Right lobe of liver (tissue), 6 donors: ENCODE measurements at regions not wholly inside any gene's neighbourhood (a gene's known extent, or its start where the extent isn't known, plus 50 kb on each side); places are given as distances from the start of the nearest gene placed in this dataset.

ENCODE experiments used
- ATAC-seq, 4 donors: fragments of 200-7000 bp; cut with Tn5 transposase; one replicate each; pipeline ENCODE4 v1.9.1; 2020; ENCODE audit warnings: mild to moderate bottlenecking in 4 of 4, moderate library complexity in 4 of 4
- DNase-seq, 3 donors: peaks; one replicate each; pipeline ENCODE4 v3.0.0-alpha.2; 2020
- H3K27ac ChIP-seq, 3 donors: fragments of 200-600 bp; one replicate each; pipeline ENCODE4 v1.8.0; 2022
- H3K27me3 ChIP-seq, 2 donors: fragments of 200-600 bp; one replicate each; pipeline ENCODE4 v1.8.0; 2022
- H3K36me3 ChIP-seq, 4 donors: fragments of 200-600 bp; sonication (generic) in 1 of 4; one replicate each; pipeline versions ENCODE4 v1.5.1 to v1.8.0; 2017 to 2022; ENCODE audit warnings: control low read depth in 1 of 4
- H3K4me1 ChIP-seq, 4 donors: fragments of 200-600 bp; sonication (generic) in 1 of 4; one replicate each; pipeline versions ENCODE4 v1.5.1 to v1.8.0; 2017 to 2022; ENCODE audit warnings: control low read depth in 1 of 4
- H3K4me3 ChIP-seq, 3 donors: fragments of 200-600 bp; one replicate each; pipeline ENCODE4 v1.8.0; 2022
- H3K9me3 ChIP-seq, 4 donors: fragments of 200-600 bp; sonication (generic) in 1 of 4; one replicate each; pipeline versions ENCODE4 v1.5.1 to v1.8.0; 2017 to 2022; ENCODE audit warnings: control low read depth in 1 of 4
- POLR2A ChIP-seq: fragments of 450-650 bp; IDR thresholded peaks from one replicate; pipeline ENCODE4 v1.6.1; 2017; ENCODE audit warnings: antibody characterized with exemption, mild to moderate bottlenecking
- WGBS: methylation state at CpG from one replicate; pipeline ENCODE4 v1.1.6; 2018; ENCODE audit warnings: low coverage, low lambda C conversion rate; ENCODE audit not compliant: insufficient coverage; ENCODE audit errors: missing lambda C conversion rate; 5-methylcytosine and 5-hydroxymethylcytosine counted together
- intact Hi-C, 2 donors: fragments of 100-400 bp; cut with DNase I; formaldehyde crosslinking; loops; one replicate each; pipeline versions ENCODE4 v1.11.2 to v1.14.1; 2022
- TF ChIP-seq, protein P1 (sequence below), 4 donors: fragments of 200-600 bp in 3 of 4; fragments of 450-650 bp in 1 of 4; IDR thresholded peaks; one replicate each; pipeline versions ENCODE4 v1.5.1 to v1.8.0; 2016 to 2022; ENCODE audit warnings: antibody characterized with exemption in 4 of 4, mild to moderate bottlenecking in 2 of 4
- donor health status: DM: no; HTN: yes; CAD: no.
- donor health status: DM: no; HTN: no; CAD: no.
- donor health status: DM: no; HTN: no; CAD: no.
- donor health status: DM: no; HTN: yes; CAD: no.
- donor health status: DM: no; HTN: yes; CAD: no.

DNA sequence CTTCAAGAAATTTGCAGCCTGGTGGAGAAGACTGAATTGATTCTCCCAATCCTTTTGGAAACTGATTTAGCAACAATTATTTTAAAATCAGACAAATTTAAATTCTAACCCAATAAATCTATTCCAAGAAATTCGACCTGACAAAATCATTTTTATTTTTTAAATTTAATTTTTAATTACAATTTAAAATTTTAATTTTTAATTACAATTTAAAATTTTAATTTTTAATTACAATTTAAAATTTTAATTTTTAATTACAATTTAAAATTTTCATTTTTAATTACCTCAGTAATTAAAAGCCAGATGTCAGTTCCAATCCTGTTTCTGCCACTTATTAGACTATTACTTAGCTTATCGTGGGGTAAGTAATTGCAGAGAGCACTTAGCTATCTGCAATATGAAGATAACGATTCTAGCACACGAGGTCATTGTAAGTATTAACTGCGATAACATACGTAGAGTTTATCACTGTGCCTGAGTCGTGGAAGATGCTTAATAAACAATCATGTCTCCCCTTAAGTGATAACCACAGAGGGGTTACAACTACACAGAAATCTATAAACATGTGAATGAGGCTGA, 346.4 kb upstream of the SLC24A2 start:
- Histone ChIP-seq H3K4me1 (no peaks in the 10 kb centered on the region), H3K4me3 (no peak overlapping the region), H3K36me3 (no peaks in the 10 kb centered on the region), H3K27me3 (no peaks in the 10 kb centered on the region), H3K27ac (no peak overlapping the region), H3K9me3 (no peaks in the 10 kb centered on the region)
- WGBS = 37% methylated on average over 7 of the region's 7 CpGs
- DNase-seq (no peak), ATAC-seq (no peak)
- intact Hi-C loops = no loop called here
- TF ChIP-seq POLR2A = no peak
- TF ChIP-seq, protein P1, sequence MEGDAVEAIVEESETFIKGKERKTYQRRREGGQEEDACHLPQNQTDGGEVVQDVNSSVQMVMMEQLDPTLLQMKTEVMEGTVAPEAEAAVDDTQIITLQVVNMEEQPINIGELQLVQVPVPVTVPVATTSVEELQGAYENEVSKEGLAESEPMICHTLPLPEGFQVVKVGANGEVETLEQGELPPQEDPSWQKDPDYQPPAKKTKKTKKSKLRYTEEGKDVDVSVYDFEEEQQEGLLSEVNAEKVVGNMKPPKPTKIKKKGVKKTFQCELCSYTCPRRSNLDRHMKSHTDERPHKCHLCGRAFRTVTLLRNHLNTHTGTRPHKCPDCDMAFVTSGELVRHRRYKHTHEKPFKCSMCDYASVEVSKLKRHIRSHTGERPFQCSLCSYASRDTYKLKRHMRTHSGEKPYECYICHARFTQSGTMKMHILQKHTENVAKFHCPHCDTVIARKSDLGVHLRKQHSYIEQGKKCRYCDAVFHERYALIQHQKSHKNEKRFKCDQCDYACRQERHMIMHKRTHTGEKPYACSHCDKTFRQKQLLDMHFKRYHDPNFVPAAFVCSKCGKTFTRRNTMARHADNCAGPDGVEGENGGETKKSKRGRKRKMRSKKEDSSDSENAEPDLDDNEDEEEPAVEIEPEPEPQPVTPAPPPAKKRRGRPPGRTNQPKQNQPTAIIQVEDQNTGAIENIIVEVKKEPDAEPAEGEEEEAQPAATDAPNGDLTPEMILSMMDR (IDR thresholded peaks at IDR 0.05) = no peak

DNA sequence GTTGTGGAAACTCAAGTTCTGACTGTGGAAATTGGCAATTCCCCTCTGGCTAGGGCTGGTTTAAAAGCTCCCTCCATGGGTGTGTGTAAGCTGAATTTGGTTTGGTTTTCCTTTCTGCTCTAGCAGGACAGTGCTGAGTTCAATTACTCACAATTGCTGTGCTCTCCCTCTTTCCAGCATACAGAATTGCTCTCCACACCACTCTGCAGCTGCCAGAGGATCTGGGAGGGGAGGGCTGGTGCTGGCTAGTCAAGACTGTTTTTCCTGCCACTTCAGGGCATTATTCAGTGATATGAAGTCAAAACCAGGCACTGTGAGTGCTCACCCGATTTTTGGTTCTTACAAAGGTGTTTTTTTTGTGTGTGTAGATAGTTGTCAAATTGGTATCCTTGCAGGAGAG, 336.9 kb upstream of the SLC24A2 start:
- DNase-seq = no peak
- Histone ChIP-seq H3K4me3 (no peak overlapping the region), H3K36me3 (no peaks in the 10 kb centered on the region), H3K9me3 (no peaks in the 10 kb centered on the region), H3K27ac (no peak overlapping the region), H3K4me1 (no peaks in the 10 kb centered on the region), H3K27me3 (no peaks in the 10 kb centered on the region)
- intact Hi-C loops = no loop called here
- WGBS = 30% methylated on average over 1 of the region's 1 CpG
- no peak for ATAC-seq
- TF ChIP-seq, protein P1 (IDR thresholded peaks at IDR 0.05) = no peak
- no peak for TF ChIP-seq POLR2A

DNA sequence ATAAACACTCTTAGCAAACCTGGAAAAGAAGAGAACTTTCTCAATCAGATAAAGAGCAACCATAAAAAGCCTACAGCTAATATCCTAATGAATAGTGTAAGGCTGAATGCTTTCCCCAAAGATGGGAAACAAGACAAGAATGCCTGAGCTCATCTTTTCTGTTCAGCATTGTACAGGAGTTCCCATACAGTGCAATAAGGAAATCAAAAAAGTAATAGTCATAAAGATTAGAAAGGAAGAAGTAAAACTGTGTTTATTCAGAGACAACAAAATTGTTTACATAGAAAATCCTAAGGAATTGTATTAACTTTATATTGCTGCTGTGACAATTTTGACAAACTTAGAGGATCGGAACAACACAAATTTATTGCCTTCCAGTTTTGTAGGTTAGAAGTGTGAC, 330.7 kb upstream of the SLC24A2 start:
- no peaks in the 10 kb centered on the region for H3K27me3 ChIP-seq
- TF ChIP-seq, protein P1 (IDR thresholded peaks at IDR 0.05) = no peak
- TF ChIP-seq POLR2A = no peak
- no peak overlapping the region for H3K4me3 ChIP-seq
- DNase-seq = no peak
- no peaks in the 10 kb centered on the region for H3K4me1 ChIP-seq
- H3K27ac ChIP-seq = no peak overlapping the region
- no peaks in the 10 kb centered on the region for H3K9me3 ChIP-seq
- no peaks in the 10 kb centered on the region for H3K36me3 ChIP-seq
- no peak for ATAC-seq
- intact Hi-C loops = no loop called here
- 67% methylated on average over 1 of the region's 1 CpG for WGBS

DNA sequence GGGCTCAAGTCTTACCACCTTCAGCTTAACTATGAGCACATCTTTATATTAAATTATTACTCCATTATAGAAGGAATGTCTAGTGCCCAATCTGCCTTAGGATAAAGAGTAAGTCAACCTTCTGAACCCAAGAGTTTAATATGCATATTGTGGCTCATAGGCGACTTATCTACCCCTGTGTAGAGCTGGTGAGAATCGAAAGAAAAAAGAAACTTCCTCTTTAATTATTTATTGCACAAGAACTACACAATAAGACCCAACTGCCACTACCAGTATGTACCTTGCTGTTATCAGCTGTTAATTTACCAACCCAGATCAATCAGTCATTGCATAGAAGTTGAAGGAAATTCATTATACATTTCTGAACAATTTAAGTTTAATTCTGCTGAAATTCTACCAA, 329.1 kb upstream of the SLC24A2 start:
- WGBS = 24% methylated on average over 2 of the region's 2 CpGs
- no peaks in the 10 kb centered on the region for H3K27me3 ChIP-seq
- H3K4me3 ChIP-seq = no peak overlapping the region
- H3K4me1 ChIP-seq = no peaks in the 10 kb centered on the region
- H3K36me3 ChIP-seq = no peaks in the 10 kb centered on the region
- intact Hi-C loops = no loop called here
- ATAC-seq (no peak), DNase-seq (no peak)
- no peak overlapping the region for H3K27ac ChIP-seq
- H3K9me3 ChIP-seq = no peaks in the 10 kb centered on the region
- TF ChIP-seq, protein P1 (IDR thresholded peaks at IDR 0.05) = no peak
- TF ChIP-seq POLR2A = no peak

DNA sequence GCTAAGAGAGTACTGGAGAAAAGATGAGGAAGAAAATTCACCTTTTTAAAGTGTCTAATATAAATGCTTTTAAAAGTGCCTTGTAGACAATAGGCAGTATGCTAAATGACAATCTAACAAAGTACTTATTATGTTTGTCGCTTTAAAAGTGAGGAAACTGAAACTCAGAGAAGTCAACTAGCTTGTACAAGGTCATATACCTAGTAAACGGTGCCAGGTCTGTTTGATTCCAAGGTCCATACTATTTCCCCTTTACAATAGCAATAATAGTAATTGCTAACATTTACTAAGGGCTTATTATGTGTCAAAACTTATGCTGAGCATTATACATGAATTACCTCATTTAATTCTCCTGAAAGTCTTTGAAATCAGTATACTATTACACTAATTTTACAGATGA, 328.6 kb upstream of the SLC24A2 start:
- Histone ChIP-seq H3K36me3 (no peaks in the 10 kb centered on the region), H3K27ac (no peak overlapping the region), H3K4me3 (no peak overlapping the region), H3K4me1 (no peaks in the 10 kb centered on the region), H3K27me3 (no peaks in the 10 kb centered on the region), H3K9me3 (no peaks in the 10 kb centered on the region)
- ATAC-seq (no peak), DNase-seq (no peak)
- intact Hi-C loops = no loop called here
- WGBS = 26% methylated on average over 2 of the region's 2 CpGs
- no peak for TF ChIP-seq POLR2A
- TF ChIP-seq, protein P1 (IDR thresholded peaks at IDR 0.05) = no peak
